M059J (cell line): ENCODE measurements at regions not wholly inside any gene's neighbourhood (a gene's known extent, or its start where the extent isn't known, plus 50 kb on each side); places are given as distances from the start of the nearest gene placed in this dataset.
A peak's percentile ranks its signal among the peaks of the same experiment; 100 is the strongest.
"Not testable (repeated sequence)": the region's sequence is repeated elsewhere in the genome, so short reads cannot be mapped to it uniquely, and the experiment has no call there.

Experiments used
- DNase-seq: peaks from one replicate; pipeline ENCODE4 v3.0.0-alpha.2; 2012; ENCODE audit warnings: low read depth

DNA sequence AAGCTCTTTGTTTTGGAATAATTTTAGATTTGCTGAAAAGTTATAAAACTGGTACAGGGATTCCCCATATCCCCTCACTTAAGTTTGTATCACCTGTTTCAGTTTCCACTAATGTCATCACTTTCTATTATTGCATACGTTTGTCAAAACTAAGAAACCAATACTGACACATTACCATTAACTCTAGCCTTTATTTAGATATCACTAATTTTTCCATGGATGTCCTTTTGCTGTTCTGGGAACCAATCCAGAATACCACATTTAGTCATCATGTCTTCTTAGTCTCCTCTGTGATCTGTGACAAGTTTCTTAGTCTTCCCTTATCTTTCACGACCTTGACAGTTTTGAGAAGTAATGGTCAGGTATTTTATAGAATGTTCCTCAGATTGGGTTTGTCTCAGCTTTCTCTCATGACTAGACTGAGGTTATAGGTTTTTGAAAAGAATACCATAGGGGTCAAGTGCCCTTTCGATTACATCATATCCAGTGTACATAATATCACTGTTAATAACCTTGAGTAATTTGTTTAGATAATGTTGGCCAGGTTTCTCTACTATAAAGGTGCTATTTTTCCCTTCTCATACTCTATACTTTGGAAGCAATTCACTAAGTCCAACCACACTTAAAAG, 51.9 kb upstream of the NMUR2 start:
- peak; percentile 1 for DNase-seq

GRCh38 chr5:152462021-152462721, 57.1 kb upstream of the NMUR2 start:
- no peak for DNase-seq

GRCh38 chr5:152464048-152464447, 59.0 kb upstream of the NMUR2 start:
- DNase-seq = no peak

DNA sequence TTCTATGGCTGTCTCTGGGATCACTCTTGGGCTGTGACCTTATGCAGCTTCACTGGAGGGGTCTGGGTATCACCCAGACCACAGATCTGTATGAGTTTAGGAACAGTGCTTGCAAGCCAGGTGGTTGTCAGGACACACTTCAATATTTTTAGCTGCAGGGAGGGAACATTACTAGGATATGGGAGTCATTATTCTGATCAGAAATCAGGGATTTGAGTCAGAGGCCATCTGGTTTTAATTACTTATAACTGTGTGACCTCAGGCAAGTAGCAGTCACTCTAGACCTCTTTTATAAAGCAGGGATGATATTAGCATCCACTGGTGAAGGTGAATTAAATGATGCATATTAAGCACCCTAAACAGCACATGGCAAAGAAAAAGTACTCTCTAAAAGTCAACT, 60.1 kb upstream of the NMUR2 start:
- DNase-seq = no peak

GRCh38 chr5:152466085-152466745, 61.1 kb upstream of the NMUR2 start:
- DNase-seq = no peak

DNA sequence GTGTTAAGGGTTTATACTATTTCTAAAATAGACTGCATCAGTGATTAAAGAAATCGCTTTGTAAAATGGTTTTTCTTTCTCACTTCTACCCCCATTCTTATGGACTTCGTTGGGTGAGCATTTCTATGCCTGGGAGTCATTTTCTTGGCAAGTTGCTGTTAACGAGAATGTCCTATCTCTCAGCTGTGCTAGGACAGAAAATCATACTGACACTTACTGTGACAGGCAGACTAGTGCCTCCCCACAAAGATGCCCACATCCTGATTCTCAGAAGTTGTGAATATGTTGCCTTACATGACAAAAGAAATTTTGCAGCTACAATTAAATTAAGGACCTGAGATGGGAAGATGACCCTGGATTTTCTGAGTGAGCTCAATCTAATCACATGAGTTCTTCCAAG, 65.1 kb upstream of the NMUR2 start:
- DNase-seq = no peak

DNA sequence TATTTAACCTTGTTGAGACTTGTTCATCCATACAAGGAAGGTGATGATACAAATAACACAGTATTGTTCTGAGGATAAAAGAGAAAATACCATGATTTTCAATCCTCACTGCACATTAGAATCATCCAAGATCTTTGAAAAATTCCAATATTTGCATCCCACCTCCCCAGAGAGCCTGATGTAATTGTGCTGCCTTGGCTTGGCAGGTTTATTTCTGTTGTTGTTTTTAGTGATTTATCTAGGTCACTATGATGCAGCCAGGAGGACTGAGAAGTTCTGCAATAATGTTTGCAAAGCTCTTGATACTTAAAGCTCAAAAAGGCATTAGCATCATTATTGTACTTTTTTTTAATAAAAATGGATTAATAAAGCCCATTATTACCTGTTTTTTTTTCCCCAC, 67.0 kb upstream of the NMUR2 start:
- DNase-seq = no peak

- no peak for DNase-seq
Observed at GRCh38 chr5:152474961-152475360, 69.9 kb upstream of the NMUR2 start.

DNA sequence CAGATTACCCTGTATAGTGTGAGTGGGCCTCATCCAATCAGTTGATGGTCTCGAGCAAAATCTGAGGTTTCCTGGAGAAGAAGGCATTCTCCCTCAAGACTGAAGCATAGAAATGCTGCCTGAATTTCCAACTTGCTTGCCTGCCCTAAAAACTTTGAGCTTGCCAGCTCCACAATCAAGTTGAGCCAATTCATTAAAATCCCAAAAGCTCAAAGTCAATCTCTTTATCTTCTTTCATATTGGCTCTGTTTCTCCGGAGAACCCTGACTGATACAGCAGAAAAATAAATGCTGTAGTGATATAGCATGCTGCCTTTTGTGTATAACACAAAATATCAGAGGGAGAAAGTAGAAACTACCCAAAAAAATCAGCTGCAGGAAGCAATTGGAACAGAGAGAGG, 72.5 kb upstream of the NMUR2 start:
- DNase-seq = no peak

GRCh38 chr5:152479866-152480265, 74.8 kb upstream of the NMUR2 start:
- DNase-seq = not testable (repeated sequence)

GRCh38 chr5:152480677-152481076, 75.6 kb upstream of the NMUR2 start:
- DNase-seq = not testable (repeated sequence)

- DNase-seq = no peak
Observed at GRCh38 chr5:152487130-152487529, 82.1 kb upstream of the NMUR2 start.

GRCh38 chr5:152488869-152489268, 83.8 kb upstream of the NMUR2 start:
- no peak for DNase-seq

DNA sequence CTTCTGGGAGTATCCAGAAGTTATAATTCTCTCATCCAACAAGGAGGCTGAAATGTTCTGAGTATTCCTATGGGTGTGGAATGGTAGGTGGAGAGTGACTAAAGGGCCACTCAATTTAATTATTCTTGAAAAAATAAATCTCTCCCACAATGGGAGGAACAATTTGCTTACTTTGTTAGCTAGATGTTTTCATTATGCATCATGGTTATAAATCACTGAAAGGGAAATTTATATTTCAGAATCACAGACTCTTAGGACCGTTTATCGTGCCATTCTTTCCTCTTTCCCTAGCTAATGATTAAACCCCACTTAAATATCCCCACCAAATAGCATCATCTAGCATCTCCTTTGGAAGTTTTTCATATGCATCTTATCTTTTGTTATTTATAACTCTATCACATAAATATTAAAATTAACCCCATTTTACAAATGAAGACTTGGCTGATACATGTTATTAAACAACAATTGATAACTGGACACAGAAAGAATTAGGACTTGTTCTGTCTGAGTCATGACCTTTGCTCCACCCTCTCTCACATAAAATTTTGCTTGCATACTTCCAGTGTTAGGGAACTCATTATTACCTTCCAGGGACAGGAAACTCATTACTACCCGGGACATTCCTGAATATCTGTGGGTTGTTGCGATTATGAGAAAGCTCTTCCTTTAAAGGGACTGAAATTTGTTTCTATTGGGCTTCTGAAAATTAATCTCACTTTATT, 94.9 kb upstream of the NMUR2 start:
- DNase-seq = no peak

DNA sequence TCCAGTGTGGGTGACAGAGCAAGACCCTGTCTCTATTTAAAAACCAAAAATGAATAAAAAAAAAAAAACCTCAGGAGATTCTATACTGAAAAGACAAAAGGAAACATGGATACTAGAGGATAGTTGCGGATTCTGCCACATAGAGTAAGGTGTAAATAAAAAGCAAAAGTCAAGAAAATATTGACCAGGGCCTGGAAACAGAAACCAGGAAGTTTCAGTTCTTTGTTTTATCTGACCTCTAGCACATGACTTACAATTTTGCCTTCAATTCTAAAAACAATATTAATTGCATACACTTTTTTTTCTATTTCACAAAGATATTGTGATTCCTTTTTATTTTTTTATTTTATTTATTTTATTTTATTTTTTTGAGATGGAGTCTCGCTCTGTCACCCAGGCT, 96.2 kb upstream of the NMUR2 start:
- no peak for DNase-seq

GRCh38 chr5:152503206-152503605, 98.1 kb upstream of the NMUR2 start:
- DNase-seq = no peak

DNA sequence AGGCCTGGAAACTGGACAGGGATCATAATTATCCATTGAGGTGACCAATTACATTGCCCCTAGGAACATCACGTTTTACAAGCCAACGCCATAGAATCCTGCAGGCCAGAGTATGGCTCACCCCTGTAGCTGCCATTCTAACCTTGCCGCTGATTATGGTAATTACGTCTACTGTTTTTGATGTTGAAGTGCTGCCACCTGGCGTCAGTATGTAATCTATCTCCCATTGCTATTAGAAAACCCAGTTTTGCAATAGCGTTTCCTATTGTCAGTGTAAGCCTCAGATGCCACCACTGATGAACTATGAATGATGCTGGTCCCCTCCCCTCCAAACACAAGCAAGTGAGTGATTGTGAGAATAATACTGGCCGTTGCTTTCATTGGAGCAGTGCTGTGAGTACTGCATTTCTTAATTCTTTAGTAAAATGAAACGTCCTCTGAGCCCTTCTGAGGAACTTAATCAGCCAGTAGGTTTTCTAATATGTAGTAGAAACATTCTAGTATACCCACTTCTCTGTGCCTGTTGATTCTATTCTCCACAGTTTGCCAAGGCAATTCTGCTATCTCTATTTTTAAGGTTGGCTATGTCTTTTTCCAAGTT, 100.5 kb upstream of the NMUR2 start:
- peak; percentile 46 for DNase-seq

GRCh38 chr5:152511120-152511519, 106.0 kb upstream of the NMUR2 start:
- no peak for DNase-seq

- DNase-seq = no peak
Observed at GRCh38 chr5:152511531-152512132, 106.6 kb upstream of the NMUR2 start.

GRCh38 chr5:152514827-152515397, 109.8 kb upstream of the NMUR2 start:
- peak; percentile 23 for DNase-seq

GRCh38 chr5:152523964-152524363, 118.9 kb upstream of the NMUR2 start:
- no peak for DNase-seq
